OCI-LY1 (cell line): ENCODE measurements at regions not wholly inside any gene's neighbourhood (a gene's known extent, or its start where the extent isn't known, plus 50 kb on each side); places are given as distances from the start of the nearest gene placed in this dataset.

ENCODE experiments used
- H2AFZ ChIP-seq: fragments of 200-600 bp; sonication (generic), shearing (Covaris generic); 2 replicates; pipeline ENCODE4 v1.6.0; 2014; ENCODE audit warnings: antibody characterized with exemption, mild to moderate bottlenecking, low read length
- H3F3A ChIP-seq: fragments of 200-600 bp; sonication (generic), shearing (Covaris generic); 2 replicates; pipeline ENCODE4 v1.6.0; 2014; ENCODE audit warnings: mild to moderate bottlenecking, antibody characterized with exemption, low read length, moderate library complexity; ENCODE audit not compliant: insufficient read depth
- H3K27ac ChIP-seq: fragments of 200-600 bp; sonication (generic); 2 replicates; pipeline ENCODE4 v1.5.1; 2014; ENCODE audit warnings: low read length, mixed run types, mild to moderate bottlenecking, low read depth; ENCODE audit not compliant: poor library complexity, severe bottlenecking
- H3K27me3 ChIP-seq: fragments of 200-600 bp; sonication (generic); 2 replicates; pipeline ENCODE4 v1.6.0; 2014; ENCODE audit warnings: antibody characterized with exemption, mild to moderate bottlenecking, low read length, moderate library complexity; ENCODE audit not compliant: insufficient read depth
- H3K36me3 ChIP-seq: fragments of 200-600 bp; sonication (generic); 2 replicates; pipeline ENCODE4 v1.6.1; 2014; ENCODE audit warnings: mild to moderate bottlenecking, antibody characterized with exemption, low read length, moderate library complexity, mixed read lengths; ENCODE audit not compliant: insufficient read depth
- H3K4me1 ChIP-seq: fragments of 200-600 bp; sonication (generic); 2 replicates; pipeline ENCODE4 v1.5.1; 2014; ENCODE audit warnings: mild to moderate bottlenecking, low read length, moderate library complexity; ENCODE audit not compliant: insufficient read depth, severe bottlenecking
- H3K4me2 ChIP-seq: fragments of 200-600 bp; sonication (generic), shearing (Covaris generic); 2 replicates; pipeline ENCODE4 v1.6.1; 2014; ENCODE audit warnings: low read length
- H3K4me3 ChIP-seq: fragments of 200-600 bp; sonication (generic); 2 replicates; pipeline ENCODE4 v1.5.1; 2014; ENCODE audit warnings: low read length, low read depth, mild to moderate bottlenecking, mixed read lengths; ENCODE audit not compliant: poor library complexity, severe bottlenecking
- H3K79me2 ChIP-seq: fragments of 200-600 bp; shearing (Covaris generic); 2 replicates; pipeline ENCODE4 v1.6.1; 2016; ENCODE audit warnings: mixed run types, low read length, mixed read lengths; ENCODE audit not compliant: insufficient read depth
- H3K9ac ChIP-seq: fragments of 200-600 bp; sonication (generic), shearing (Covaris generic); 2 replicates; pipeline ENCODE4 v1.6.1; 2014; ENCODE audit warnings: mild to moderate bottlenecking, low read length, mixed read lengths
- H3K9me2 ChIP-seq: fragments of 200-600 bp; sonication (generic), shearing (Covaris generic); 2 replicates; pipeline ENCODE4 v1.6.1; 2014; ENCODE audit warnings: low read depth, mild to moderate bottlenecking, low read length, mixed read lengths
- H3K9me3 ChIP-seq: fragments of 200-600 bp; shearing (Covaris generic); 2 replicates; pipeline ENCODE4 v1.6.1; 2014; ENCODE audit warnings: low read length, mixed read lengths
- H4K20me1 ChIP-seq: fragments of 200-600 bp; sonication (generic), shearing (Covaris generic); 2 replicates; pipeline ENCODE4 v1.6.0; 2016; ENCODE audit warnings: mild to moderate bottlenecking, low read length; ENCODE audit not compliant: insufficient read depth
- EZH2 ChIP-seq: fragments of 200-600 bp; sonication (generic), shearing (Covaris generic); IDR thresholded peaks from 2 replicates; pipeline ENCODE4 v1.8.0; 2017; ENCODE audit warnings: borderline replicate concordance, mixed run types, mild to moderate bottlenecking, antibody characterized with exemption, low read length, moderate library complexity, mixed read lengths
- TF ChIP-seq, protein P1 (sequence below): fragments of 200-600 bp; sonication (generic), shearing (Covaris generic); IDR thresholded peaks from 2 replicates; pipeline ENCODE4 v1.5.1; 2017; ENCODE audit warnings: mild to moderate bottlenecking, antibody characterized with exemption, low read length, moderate library complexity, mixed read lengths

DNA sequence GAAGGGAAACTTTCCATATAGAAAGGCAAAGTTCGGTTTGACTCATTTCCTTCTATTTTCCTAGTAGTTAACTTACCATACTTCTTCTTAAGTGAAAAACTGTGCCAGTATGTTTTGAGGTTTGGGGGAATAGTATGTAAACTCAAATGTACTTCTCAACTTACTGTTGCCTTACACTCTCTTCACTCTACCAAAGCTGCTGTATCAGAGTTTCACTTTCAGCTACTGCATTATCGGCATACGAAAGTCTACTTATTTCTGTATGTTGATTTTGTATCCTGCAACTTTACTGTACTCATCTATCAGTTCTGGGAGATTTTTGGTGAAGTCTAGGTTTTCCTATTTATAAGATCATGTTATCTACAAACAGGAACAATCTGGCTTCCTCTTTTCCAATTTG, 932.7 kb downstream of the FAT4 start:
- no peaks in the 10 kb centered on the region for H3K27me3 ChIP-seq
- no peak overlapping the region for H3K4me2 ChIP-seq
- no peaks in the 10 kb centered on the region for H3K36me3 ChIP-seq
- H3K9me3 ChIP-seq: no peaks in the 10 kb centered on the region
- no peak for TF ChIP-seq EZH2
- TF ChIP-seq, protein P1, sequence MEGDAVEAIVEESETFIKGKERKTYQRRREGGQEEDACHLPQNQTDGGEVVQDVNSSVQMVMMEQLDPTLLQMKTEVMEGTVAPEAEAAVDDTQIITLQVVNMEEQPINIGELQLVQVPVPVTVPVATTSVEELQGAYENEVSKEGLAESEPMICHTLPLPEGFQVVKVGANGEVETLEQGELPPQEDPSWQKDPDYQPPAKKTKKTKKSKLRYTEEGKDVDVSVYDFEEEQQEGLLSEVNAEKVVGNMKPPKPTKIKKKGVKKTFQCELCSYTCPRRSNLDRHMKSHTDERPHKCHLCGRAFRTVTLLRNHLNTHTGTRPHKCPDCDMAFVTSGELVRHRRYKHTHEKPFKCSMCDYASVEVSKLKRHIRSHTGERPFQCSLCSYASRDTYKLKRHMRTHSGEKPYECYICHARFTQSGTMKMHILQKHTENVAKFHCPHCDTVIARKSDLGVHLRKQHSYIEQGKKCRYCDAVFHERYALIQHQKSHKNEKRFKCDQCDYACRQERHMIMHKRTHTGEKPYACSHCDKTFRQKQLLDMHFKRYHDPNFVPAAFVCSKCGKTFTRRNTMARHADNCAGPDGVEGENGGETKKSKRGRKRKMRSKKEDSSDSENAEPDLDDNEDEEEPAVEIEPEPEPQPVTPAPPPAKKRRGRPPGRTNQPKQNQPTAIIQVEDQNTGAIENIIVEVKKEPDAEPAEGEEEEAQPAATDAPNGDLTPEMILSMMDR: no peak
- H3K9me2 ChIP-seq: no peaks in the 10 kb centered on the region
- H3F3A ChIP-seq: no peaks in the 10 kb centered on the region
- H3K27ac ChIP-seq: no peak overlapping the region
- H3K79me2 ChIP-seq: no peaks in the 10 kb centered on the region
- H3K4me3 ChIP-seq: no peak overlapping the region
- no peak overlapping the region for H2AFZ ChIP-seq
- no peaks in the 10 kb centered on the region for H4K20me1 ChIP-seq
- no peak overlapping the region for H3K9ac ChIP-seq
- no peaks in the 10 kb centered on the region for H3K4me1 ChIP-seq

DNA sequence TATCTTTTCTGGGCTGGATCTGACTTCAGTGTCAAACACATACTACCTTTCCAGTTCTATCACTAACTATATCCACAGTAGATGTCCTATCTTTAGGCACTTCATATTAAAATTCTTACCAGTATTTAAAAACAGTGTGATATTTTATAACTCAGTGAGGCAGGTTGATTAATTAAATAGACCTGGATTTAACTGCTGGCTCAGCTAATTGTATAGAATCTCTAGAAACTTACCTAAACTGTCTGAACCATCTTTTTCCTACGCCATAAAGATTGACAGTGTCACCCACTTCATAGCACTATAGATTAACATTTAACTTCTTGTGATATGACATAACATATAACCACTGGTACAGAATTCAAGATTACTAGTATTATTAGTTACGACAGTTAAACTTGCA, 935.3 kb downstream of the FAT4 start:
- Histone ChIP-seq H3K27me3 (no peaks in the 10 kb centered on the region), H3K9me3 (no peaks in the 10 kb centered on the region), H3K9ac (no peak overlapping the region), H3F3A (no peaks in the 10 kb centered on the region), H2AFZ (no peak overlapping the region), H4K20me1 (no peaks in the 10 kb centered on the region), H3K27ac (no peak overlapping the region), H3K4me2 (no peak overlapping the region), H3K4me3 (no peak overlapping the region), H3K79me2 (no peaks in the 10 kb centered on the region), H3K9me2 (no peaks in the 10 kb centered on the region), H3K4me1 (no peaks in the 10 kb centered on the region), H3K36me3 (no peaks in the 10 kb centered on the region)
- TF ChIP-seq EZH2: no peak
- TF ChIP-seq, protein P1: no peak

DNA sequence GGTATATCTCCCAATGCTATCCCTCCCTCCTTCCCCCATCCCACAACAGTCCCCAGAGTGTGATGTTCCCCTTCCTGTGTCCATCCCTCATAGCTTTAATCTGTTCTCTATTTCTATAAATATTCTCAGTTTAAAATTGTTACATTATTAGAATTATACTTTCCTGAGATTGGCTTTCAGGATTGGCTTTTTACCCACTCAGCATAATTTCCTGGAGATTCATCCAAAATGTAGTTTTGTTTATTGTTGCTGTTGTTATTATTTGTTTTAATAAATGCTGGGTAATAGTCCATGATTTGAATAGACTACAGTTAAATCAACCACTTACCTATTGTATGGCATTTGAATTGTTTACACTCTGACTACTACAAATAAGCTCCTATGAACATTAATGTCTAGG, 936.4 kb downstream of the FAT4 start:
- H2AFZ ChIP-seq: no peak overlapping the region
- no peak overlapping the region for H3K9ac ChIP-seq
- no peak overlapping the region for H3K4me3 ChIP-seq
- H3K9me3 ChIP-seq: no peaks in the 10 kb centered on the region
- H3K27me3 ChIP-seq: no peaks in the 10 kb centered on the region
- no peaks in the 10 kb centered on the region for H3K79me2 ChIP-seq
- no peaks in the 10 kb centered on the region for H4K20me1 ChIP-seq
- no peaks in the 10 kb centered on the region for H3K9me2 ChIP-seq
- TF ChIP-seq, protein P1: no peak
- TF ChIP-seq EZH2: no peak
- no peak overlapping the region for H3K4me2 ChIP-seq
- no peaks in the 10 kb centered on the region for H3F3A ChIP-seq
- no peaks in the 10 kb centered on the region for H3K36me3 ChIP-seq
- no peaks in the 10 kb centered on the region for H3K4me1 ChIP-seq
- H3K27ac ChIP-seq: no peak overlapping the region
